CD4-positive, alpha-beta memory T cell (primary cell): ENCODE measurements at regions not wholly inside any gene's neighbourhood (a gene's known extent, or its start where the extent isn't known, plus 50 kb on each side); places are given as distances from the start of the nearest gene placed in this dataset.
A peak's percentile ranks its signal among the peaks of the same experiment; 100 is the strongest.

Experiments
- CTCF ChIA-PET: fragments of 350-600 bp; sonication (Branson Sonifier 250); formaldehyde crosslinking; loops from one replicate; lab custom pipeline; 2021; ENCODE audit warnings: inconsistent platforms; ENCODE audit not compliant: partially characterized antibody; lab: Charles Lee
- POLR2A ChIA-PET: fragments of 350-600 bp; sonication (Branson Sonifier 250); formaldehyde crosslinking; loops from one replicate; lab custom pipeline; 2021; ENCODE audit not compliant: partially characterized antibody; lab: Charles Lee
- DNase-seq, 5 donors: peaks; one replicate each; pipeline versions ENCODE4 v3.0.0 to v3.0.0-alpha.2; 2020 to 2022; ENCODE audit warnings: mixed read lengths in 1 of 5
- H3K27ac ChIP-seq: one replicate; pipeline ENCODE4 v1.7.0; 2013; ENCODE audit warnings: low read depth, low read length
- H3K27me3 ChIP-seq: 2 replicates; pipeline ENCODE4 v1.7.0; 2013; ENCODE audit warnings: mild to moderate bottlenecking, low read length, moderate library complexity; ENCODE audit not compliant: insufficient read depth
- H3K36me3 ChIP-seq: 2 replicates; pipeline ENCODE4 v1.7.0; 2013; ENCODE audit warnings: mild to moderate bottlenecking, low read length, moderate library complexity; ENCODE audit not compliant: insufficient read depth
- H3K4me1 ChIP-seq: 2 replicates; pipeline ENCODE4 v1.7.0; 2013; ENCODE audit warnings: mild to moderate bottlenecking, low read length, moderate library complexity; ENCODE audit not compliant: insufficient read depth
- H3K4me3 ChIP-seq, 2 donors: one replicate each; pipeline ENCODE4 v1.7.0; 2013; ENCODE audit warnings: low read length in 2 of 2, mild to moderate bottlenecking in 1 of 2
- H3K9me3 ChIP-seq, 2 donors: one replicate each; pipeline ENCODE4 v1.7.0; 2013; ENCODE audit warnings: low read length in 2 of 2, control low read depth in 1 of 2; ENCODE audit not compliant: control insufficient read depth in 1 of 2
- H3K27ac Mint-ChIP-seq, 7 donors: one replicate each; pipeline ENCODE4 v1.8.0; 2020 to 2021; ENCODE audit warnings: mixed read lengths in 7 of 7, mild to moderate bottlenecking in 6 of 7, inconsistent platforms in 3 of 7, moderate library complexity in 3 of 7
- H3K27me3 Mint-ChIP-seq, 2 donors: one replicate each; pipeline ENCODE4 v1.8.0; 2020 to 2021; ENCODE audit warnings: mixed read lengths in 2 of 2
- H3K36me3 Mint-ChIP-seq, 2 donors: one replicate each; pipeline ENCODE4 v1.8.0; 2020 to 2021; ENCODE audit warnings: mixed read lengths in 2 of 2, inconsistent platforms in 1 of 2, mild to moderate bottlenecking in 1 of 2
- H3K4me1 Mint-ChIP-seq, 4 donors: one replicate each; pipeline ENCODE4 v1.8.0; 2020 to 2021; ENCODE audit warnings: mixed read lengths in 4 of 4, mild to moderate bottlenecking in 1 of 4
- H3K4me3 Mint-ChIP-seq, 8 donors: one replicate each; pipeline ENCODE4 v1.8.0; 2020 to 2021; ENCODE audit warnings: mixed read lengths in 8 of 8, mild to moderate bottlenecking in 7 of 8, moderate library complexity in 6 of 8, inconsistent platforms in 3 of 8
- H3K9me3 Mint-ChIP-seq, 8 donors: one replicate each; pipeline ENCODE4 v1.8.0; 2020 to 2021; ENCODE audit warnings: mixed read lengths in 8 of 8, mild to moderate bottlenecking in 5 of 8, inconsistent platforms in 3 of 8, moderate library complexity in 1 of 8
- intact Hi-C: fragments of 100-400 bp; cut with micrococcal nuclease; formaldehyde crosslinking; loops from one replicate; pipeline ENCODE4 v1.15.1; 2023

DNA sequence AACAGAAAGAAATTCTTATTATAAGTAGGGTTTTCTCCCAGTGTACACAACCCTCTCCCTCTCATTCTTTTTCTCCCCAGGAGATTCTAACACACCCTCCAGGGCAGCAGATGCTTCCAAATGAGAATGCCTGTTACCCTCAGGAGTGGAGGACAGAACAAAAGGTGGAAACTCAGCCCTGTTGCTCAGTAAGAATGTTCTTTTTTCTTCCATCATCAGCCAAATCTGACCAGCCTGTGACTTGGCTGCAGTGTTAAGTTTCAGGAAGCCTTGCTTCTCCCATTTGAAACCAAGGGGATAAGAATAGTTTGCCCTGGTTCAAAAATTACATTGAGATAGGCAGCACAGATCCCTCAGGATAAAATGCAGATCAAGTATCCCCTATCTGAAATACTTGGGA lies 77.5 kb upstream of the EEPD1 start:
- Histone ChIP-seq H3K4me3 (no peak overlapping the region), H3K9me3 (no peaks in the 10 kb centered on the region), H3K27me3 (peaks cover 3% of the 10 kb centered on the region), H3K36me3 (no peaks in the 10 kb centered on the region), H3K27ac (no peak overlapping the region), H3K4me1 (no peaks in the 10 kb centered on the region)
- Mint-ChIP-seq H3K36me3 (no peaks in the 10 kb centered on the region), H3K4me1 (no peaks in the 10 kb centered on the region), H3K4me3 (no peak overlapping the region), H3K9me3 (peaks cover 0 to 2% (median 0%) of the 10 kb centered on the region in 8 donors), H3K27ac (no peak overlapping the region), H3K27me3 (peaks cover 2 to 10% of the 10 kb centered on the region in 2 donors)
- ChIA-PET POLR2A (no interaction called here), CTCF (no interaction called here)
- intact Hi-C loops: no loop called here
- DNase-seq: no peak

DNA sequence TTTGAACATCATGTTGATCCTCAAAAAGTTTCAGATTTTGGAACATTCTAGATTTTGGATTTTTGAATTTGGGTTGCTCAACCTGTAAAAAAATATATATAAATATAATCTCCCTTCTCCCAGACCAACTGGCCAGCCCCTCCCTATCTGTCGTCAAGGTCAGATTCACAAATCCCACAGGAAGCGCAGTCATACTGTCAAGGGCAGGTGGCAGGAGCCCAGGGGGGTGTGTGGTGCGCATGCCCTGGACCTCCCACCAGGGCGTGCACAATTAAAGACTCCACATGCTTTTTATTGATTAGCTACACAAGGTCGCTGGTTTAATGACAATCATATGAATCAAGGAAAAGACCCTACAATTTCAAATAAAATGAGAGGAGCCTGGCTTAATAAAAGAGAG lies 77.0 kb upstream of the EEPD1 start:
- CTCF ChIA-PET: no interaction called here
- peaks cover 0 to 2% (median 0%) of the 10 kb centered on the region in 8 donors for H3K9me3 Mint-ChIP-seq

DNA sequence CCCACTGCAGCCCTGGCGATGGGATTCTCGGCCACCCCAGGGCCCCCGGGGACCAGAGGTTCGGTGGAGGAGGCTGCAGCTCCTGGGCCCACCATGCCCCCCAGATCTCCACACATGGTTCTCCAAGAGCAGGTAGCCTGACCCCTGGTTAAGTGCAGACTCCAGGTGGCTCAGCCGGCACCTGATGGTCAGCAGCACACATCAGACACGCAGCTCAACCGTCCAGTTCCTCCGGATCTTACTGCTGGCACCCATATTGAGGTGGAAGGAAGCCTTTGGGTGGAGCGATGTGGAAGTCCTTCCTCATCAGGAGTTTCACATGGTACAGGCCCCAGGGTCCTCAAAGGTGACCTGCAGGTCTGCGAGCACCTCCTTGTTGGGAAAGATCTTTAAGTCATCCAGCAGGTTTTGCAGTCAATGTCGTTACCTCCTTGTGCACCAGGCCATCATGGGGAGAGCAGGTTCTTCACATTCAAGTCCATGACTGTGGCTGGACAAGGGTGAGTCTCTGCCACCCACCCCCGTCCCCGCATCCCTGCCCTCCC lies 74.2 kb upstream of the EEPD1 start:
- Histone ChIP-seq H3K9me3 (no peaks in the 10 kb centered on the region), H3K36me3 (no peaks in the 10 kb centered on the region), H3K4me1 (no peaks in the 10 kb centered on the region), H3K4me3 (no peak overlapping the region), H3K27me3 (no peaks in the 10 kb centered on the region), H3K27ac (no peak overlapping the region)
- Mint-ChIP-seq H3K4me3 (no peak overlapping the region), H3K27ac (no peak overlapping the region), H3K9me3 (no peaks in the 10 kb centered on the region), H3K36me3 (no peaks in the 10 kb centered on the region), H3K27me3 (peaks cover 0 to 2% of the 10 kb centered on the region in 2 donors), H3K4me1 (no peaks in the 10 kb centered on the region)
- ChIA-PET CTCF (no interaction called here), POLR2A (no interaction called here)
- DNase-seq: no peak
- intact Hi-C loops: no loop called here

More for the DNA sequence above, 77.0 kb upstream of the EEPD1 start:
- no peaks in the 10 kb centered on the region for H3K36me3 Mint-ChIP-seq
- H3K9me3 ChIP-seq: no peaks in the 10 kb centered on the region
- H3K4me3 Mint-ChIP-seq: no peak overlapping the region
- no peak overlapping the region for H3K27ac ChIP-seq
- no peak for DNase-seq
- H3K4me1 ChIP-seq: no peaks in the 10 kb centered on the region
- H3K4me1 Mint-ChIP-seq: no peaks in the 10 kb centered on the region
- no peak overlapping the region for H3K27ac Mint-ChIP-seq
- peaks cover 0 to 10% of the 10 kb centered on the region in 2 donors for H3K27me3 Mint-ChIP-seq
- POLR2A ChIA-PET: no interaction called here
- no peak overlapping the region for H3K4me3 ChIP-seq
- intact Hi-C loops: no loop called here
- H3K36me3 ChIP-seq: no peaks in the 10 kb centered on the region
- peaks cover 3% of the 10 kb centered on the region for H3K27me3 ChIP-seq

DNA sequence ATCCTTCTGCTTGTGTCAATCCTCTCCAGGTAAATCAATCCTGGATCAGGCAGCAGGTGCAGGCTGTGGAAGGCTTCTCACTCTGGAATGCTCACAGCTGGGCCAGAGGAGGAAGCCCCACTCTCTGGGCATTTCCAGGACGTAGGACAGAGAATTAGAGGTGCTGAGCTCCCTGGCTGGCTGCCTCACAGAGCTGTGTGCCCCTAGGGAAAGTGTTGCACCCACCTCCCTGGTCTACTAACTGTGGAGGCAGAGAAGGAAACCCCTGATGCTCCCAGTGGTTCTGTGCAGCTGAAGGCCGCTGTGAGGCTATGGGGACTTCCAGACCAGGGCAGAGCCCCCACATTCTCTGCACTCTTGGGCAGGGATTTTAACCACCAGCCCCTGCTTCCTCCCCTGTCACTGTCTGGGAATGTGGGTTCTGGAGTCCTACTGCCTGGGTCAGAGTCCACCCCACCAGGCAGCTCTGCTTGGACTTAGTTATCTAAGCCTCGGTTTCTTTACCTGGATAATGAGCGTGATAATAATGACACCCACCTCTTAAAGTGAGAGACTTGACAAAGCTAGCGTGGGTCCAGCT lies 73.5 kb upstream of the EEPD1 start:
- H3K4me1 Mint-ChIP-seq: no peaks in the 10 kb centered on the region

DNA sequence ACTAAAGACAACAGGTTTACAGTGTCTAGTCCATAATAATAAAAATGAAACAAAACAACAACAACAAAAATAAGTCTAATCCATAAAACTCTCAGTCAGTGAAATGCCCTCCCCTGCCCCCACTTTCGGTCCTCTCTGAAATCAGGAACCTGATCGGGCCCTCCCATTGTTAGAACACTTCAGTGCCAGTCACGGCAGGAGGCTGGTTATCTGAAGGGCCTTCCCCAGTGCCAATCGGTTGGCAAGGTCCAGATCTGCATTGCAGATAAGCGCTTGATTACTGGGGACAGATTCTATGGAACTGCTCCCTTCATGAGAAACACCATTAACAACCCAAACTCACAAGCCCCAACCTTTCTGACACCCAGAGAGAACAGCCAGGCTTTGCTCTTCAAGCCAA lies 72.2 kb upstream of the EEPD1 start:
- no peaks in the 10 kb centered on the region for H3K27me3 Mint-ChIP-seq
- intact Hi-C loops: no loop called here
- Histone ChIP-seq H3K36me3 (no peaks in the 10 kb centered on the region), H3K27me3 (no peaks in the 10 kb centered on the region), H3K27ac (no peak overlapping the region), H3K9me3 (no peaks in the 10 kb centered on the region), H3K4me3 (no peak overlapping the region), H3K4me1 (no peaks in the 10 kb centered on the region)
- H3K27ac Mint-ChIP-seq: peak overlapping the region in 1 of 7 donors; percentile 24
- no peak overlapping the region for H3K4me3 Mint-ChIP-seq
- no peaks in the 10 kb centered on the region for H3K36me3 Mint-ChIP-seq
- POLR2A ChIA-PET: no interaction called here
- no peak for DNase-seq
- no peaks in the 10 kb centered on the region for H3K9me3 Mint-ChIP-seq
- CTCF ChIA-PET: no interaction called here
- H3K4me1 Mint-ChIP-seq: no peaks in the 10 kb centered on the region

More for the DNA sequence above, 73.5 kb upstream of the EEPD1 start:
- no peaks in the 10 kb centered on the region for H3K36me3 Mint-ChIP-seq
- no peaks in the 10 kb centered on the region for H3K27me3 Mint-ChIP-seq
- no peak overlapping the region for H3K4me3 Mint-ChIP-seq
- DNase-seq: no peak
- intact Hi-C loops: no loop called here
- Histone ChIP-seq H3K36me3 (no peaks in the 10 kb centered on the region), H3K9me3 (no peaks in the 10 kb centered on the region), H3K27ac (no peak overlapping the region), H3K4me3 (no peak overlapping the region), H3K4me1 (no peaks in the 10 kb centered on the region), H3K27me3 (no peaks in the 10 kb centered on the region)
- H3K27ac Mint-ChIP-seq: no peak overlapping the region
- CTCF ChIA-PET: no interaction called here
- POLR2A ChIA-PET: no interaction called here
- H3K9me3 Mint-ChIP-seq: no peaks in the 10 kb centered on the region

DNA sequence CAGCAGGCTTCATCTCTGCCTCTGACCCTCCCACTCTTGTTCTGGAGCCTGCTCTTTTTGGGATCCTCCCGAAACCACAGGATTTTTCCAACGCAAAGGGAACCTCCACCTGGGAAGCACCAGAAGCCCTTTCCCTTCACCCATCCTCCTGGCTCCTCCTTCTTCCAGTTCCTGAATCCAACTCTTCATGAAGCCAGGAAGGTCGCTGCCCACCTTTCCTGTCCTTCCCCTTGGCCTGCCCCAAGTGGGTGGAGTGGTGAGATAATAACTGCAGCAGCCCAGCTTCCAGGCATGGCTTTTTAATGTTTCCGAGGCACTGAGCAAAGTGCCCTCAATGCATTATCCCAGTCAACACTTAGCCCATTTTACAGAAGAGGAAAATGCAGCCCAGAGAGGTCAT lies 70.8 kb upstream of the EEPD1 start:
- CTCF ChIA-PET: no interaction called here
- Mint-ChIP-seq H3K4me3 (no peak overlapping the region), H3K36me3 (no peaks in the 10 kb centered on the region), H3K9me3 (no peaks in the 10 kb centered on the region), H3K4me1 (no peaks in the 10 kb centered on the region), H3K27ac (no peak overlapping the region), H3K27me3 (no peaks in the 10 kb centered on the region)
- Histone ChIP-seq H3K9me3 (no peaks in the 10 kb centered on the region), H3K4me3 (no peak overlapping the region), H3K27ac (no peak overlapping the region), H3K4me1 (no peaks in the 10 kb centered on the region), H3K36me3 (no peaks in the 10 kb centered on the region), H3K27me3 (no peaks in the 10 kb centered on the region)
- DNase-seq: no peak
- intact Hi-C loops: no loop called here
- POLR2A ChIA-PET: no interaction called here

DNA sequence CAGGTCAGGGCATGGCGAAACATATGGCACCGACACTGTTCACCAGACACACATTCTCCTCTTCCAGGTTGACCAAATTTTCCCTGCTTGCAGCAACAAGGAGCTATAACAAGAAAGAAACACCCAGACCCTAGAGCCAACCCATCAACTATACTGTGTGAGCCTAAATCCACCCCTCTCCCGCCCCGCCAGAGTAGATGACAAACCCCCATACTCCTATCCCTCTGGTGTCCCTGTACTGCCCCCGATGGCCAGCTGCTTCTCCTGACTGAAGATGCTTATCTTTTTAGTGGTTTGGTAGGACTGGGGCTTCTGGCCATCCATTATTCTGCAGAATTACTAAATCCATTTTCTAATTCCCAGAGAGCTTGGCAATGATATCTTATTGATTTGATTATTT lies 70.1 kb upstream of the EEPD1 start:
- Histone ChIP-seq H3K4me1 (no peaks in the 10 kb centered on the region), H3K4me3 (no peak overlapping the region), H3K36me3 (no peaks in the 10 kb centered on the region), H3K27me3 (no peaks in the 10 kb centered on the region), H3K27ac (no peak overlapping the region), H3K9me3 (no peaks in the 10 kb centered on the region)
- DNase-seq: no peak
- Mint-ChIP-seq H3K27ac (no peak overlapping the region), H3K4me3 (no peak overlapping the region), H3K36me3 (no peaks in the 10 kb centered on the region), H3K27me3 (no peaks in the 10 kb centered on the region), H3K4me1 (no peaks in the 10 kb centered on the region), H3K9me3 (peaks cover 0 to 2% (median 0%) of the 10 kb centered on the region in 8 donors)
- POLR2A ChIA-PET: no interaction called here
- CTCF ChIA-PET: no interaction called here
- intact Hi-C loops: no loop called here
